ENCODE measurements at regions not wholly inside any gene's neighbourhood (a gene's known extent, or its start where the extent isn't known, plus 50 kb on each side); places are given as distances from the start of the nearest gene placed in this dataset.
A peak's percentile ranks its signal among the peaks of the same experiment; 100 is the strongest.

DNA sequence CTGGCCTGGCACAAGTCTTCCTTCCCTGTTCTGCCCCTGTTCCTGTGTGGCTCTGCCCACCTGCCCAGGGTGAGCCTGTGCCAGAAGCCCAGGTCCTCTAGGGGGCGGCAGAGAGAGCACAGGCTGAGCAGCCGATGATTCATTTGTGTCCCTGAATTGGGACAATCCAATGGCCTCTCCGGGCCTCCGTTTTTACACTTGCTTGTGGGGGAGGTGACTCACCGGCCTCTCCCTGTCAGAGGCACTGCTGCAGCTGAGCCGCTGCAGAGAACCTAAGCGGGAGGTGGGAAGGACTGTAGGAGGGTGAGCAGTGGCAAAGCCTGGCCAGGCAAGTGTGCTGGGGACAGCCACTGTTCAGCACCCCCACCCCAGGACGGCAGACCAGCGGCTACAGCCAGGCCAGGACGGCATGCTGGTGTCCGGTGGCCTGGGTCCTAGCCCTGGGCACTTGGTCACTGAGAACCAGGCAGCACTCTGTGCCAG is 65.2 kb upstream of the LMO1 start:
- CTCF ChIA-PET, result interaction anchor here (0.7 to 0.9 kb wide), 2 partner anchors 14 to 663 kb away, joined by 3 to 4 read pairs; no protein-coding TSS in a partner anchor

DNA sequence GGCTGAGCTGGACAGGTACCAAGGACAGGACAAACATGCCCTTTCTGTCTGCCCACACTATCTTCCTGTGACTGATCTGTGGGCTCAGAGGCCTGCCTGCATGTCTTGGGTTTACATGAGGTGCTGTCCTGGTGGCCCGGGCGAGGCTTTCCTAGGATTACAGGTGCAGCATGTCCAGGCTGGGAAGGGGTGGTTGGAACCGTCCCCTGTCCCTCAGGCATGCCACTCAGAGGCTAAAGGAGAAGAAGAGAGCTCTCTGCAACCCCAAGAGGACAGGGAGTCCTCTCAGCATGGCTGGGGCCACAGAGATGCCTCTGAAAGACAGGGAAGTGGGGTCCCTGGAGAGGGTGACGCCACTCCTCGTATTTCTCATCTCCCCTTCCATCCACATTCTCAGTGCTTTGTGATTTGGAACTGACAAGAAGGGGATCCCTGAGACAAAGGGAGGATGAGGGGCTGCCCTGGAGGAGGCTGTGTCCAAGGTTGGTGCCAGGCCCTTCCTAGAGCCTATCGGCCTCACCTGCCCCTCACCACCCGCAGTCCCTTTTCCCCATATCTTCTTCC is 64.6 kb upstream of the LMO1 start:
- no peak for TF ChIP-seq EZH2 (IDR thresholded peaks at IDR 0.05; ENCODE audit: borderline replicate concordance, insufficient read depth, low read depth, low read length, poor library complexity, severe bottlenecking)
- TF ChIP-seq, protein P1, sequence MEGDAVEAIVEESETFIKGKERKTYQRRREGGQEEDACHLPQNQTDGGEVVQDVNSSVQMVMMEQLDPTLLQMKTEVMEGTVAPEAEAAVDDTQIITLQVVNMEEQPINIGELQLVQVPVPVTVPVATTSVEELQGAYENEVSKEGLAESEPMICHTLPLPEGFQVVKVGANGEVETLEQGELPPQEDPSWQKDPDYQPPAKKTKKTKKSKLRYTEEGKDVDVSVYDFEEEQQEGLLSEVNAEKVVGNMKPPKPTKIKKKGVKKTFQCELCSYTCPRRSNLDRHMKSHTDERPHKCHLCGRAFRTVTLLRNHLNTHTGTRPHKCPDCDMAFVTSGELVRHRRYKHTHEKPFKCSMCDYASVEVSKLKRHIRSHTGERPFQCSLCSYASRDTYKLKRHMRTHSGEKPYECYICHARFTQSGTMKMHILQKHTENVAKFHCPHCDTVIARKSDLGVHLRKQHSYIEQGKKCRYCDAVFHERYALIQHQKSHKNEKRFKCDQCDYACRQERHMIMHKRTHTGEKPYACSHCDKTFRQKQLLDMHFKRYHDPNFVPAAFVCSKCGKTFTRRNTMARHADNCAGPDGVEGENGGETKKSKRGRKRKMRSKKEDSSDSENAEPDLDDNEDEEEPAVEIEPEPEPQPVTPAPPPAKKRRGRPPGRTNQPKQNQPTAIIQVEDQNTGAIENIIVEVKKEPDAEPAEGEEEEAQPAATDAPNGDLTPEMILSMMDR (IDR thresholded peaks at IDR 0.05), result no peak
- no peak overlapping the region for H3K4me3 ChIP-seq (ENCODE audit: control extremely low read depth in 1 of 5, extremely low read depth in 1 of 5, insufficient read depth in 1 of 5, low read depth in 2 of 5, low read length in 4 of 5)
- Mint-ChIP-seq H3K9me3 (ENCODE audit: insufficient read depth) (no peaks in the 10 kb centered on the region), H3K4me3 (no peak overlapping the region), H3K27ac (peak overlapping the region; percentile 32), H3K4me1 (peaks cover 23% of the 10 kb centered on the region), H3K27me3 (peaks cover 7% of the 10 kb centered on the region)
- intact Hi-C loops (cut with micrococcal nuclease), result no loop called here
- no peak overlapping the region for H2AFZ ChIP-seq (ENCODE audit: insufficient read depth, low read depth, low read length, poor library complexity, severe bottlenecking)
- POLR2A ChIA-PET, result interaction anchor here (1.0 kb wide), 1 partner anchor 9 kb away, joined by 3 read pairs; no protein-coding TSS in a partner anchor
- no peak overlapping the region for H3K4me2 ChIP-seq (replicated peaks; ENCODE audit: low read depth, low read length, poor library complexity, severe bottlenecking)
- no peak overlapping the region for H3K9ac ChIP-seq (ENCODE audit: low read length)
- peaks cover 0 to 2% (median 0%) of the 10 kb centered on the region in 4 experiments for H3K27me3 ChIP-seq (replicated peaks in 1 of 4; ENCODE audit: control extremely low read depth in 1 of 4, control insufficient read depth in 3 of 4, insufficient read depth in 4 of 4, low read length in 3 of 4)
- H3K36me3 ChIP-seq (replicated peaks in 1 of 2; ENCODE audit: control extremely low read depth in 1 of 2, control insufficient read depth in 1 of 2, extremely low read depth in 1 of 2, insufficient read depth in 2 of 2, low read length in 1 of 2), result no peaks in the 10 kb centered on the region
- 100% methylated on average over 4 of the region's 7 CpGs for WGBS (ENCODE audit: insufficient coverage)
- ATAC-seq (ENCODE audit: low read depth), result no peak
- no peaks in the 10 kb centered on the region for H4K20me1 ChIP-seq (ENCODE audit: control insufficient read depth, insufficient read depth, low read length, poor library complexity, severe bottlenecking)
- H3K27ac ChIP-seq (ENCODE audit: low read length in 2 of 2), result no peak overlapping the region
- no peak for DNase-seq
- peaks cover 28 to 39% of the 10 kb centered on the region in 2 donors for H3K4me1 ChIP-seq (ENCODE audit: control insufficient read depth in 2 of 2, insufficient read depth in 2 of 2, low read length in 2 of 2)
- H3K79me2 ChIP-seq (ENCODE audit: control insufficient read depth, insufficient read depth, low read length), result no peaks in the 10 kb centered on the region
- H3K9me3 ChIP-seq (ENCODE audit: control extremely low read depth in 1 of 3, control insufficient read depth in 2 of 3, insufficient read depth in 1 of 3, low read length in 2 of 3), result no peaks in the 10 kb centered on the region
- CTCF ChIA-PET, result interaction anchor here (0.7 to 1.6 kb wide), 3 partner anchors 13 to 663 kb away, joined by 3 to 4 read pairs (median 4); no protein-coding TSS in a partner anchor

More for the DNA sequence above, 65.2 kb upstream of the LMO1 start:
- no peak overlapping the region for H3K27ac Mint-ChIP-seq
- H3K4me3 Mint-ChIP-seq, result no peak overlapping the region
- peaks cover 7% of the 10 kb centered on the region for H3K27me3 Mint-ChIP-seq
- peaks cover 0 to 2% (median 0%) of the 10 kb centered on the region in 4 experiments for H3K27me3 ChIP-seq (replicated peaks in 1 of 4; ENCODE audit: control extremely low read depth in 1 of 4, control insufficient read depth in 3 of 4, insufficient read depth in 4 of 4, low read length in 3 of 4)
- WGBS (ENCODE audit: insufficient coverage), result 17% methylated on average over 9 of the region's 11 CpGs
- no peaks in the 10 kb centered on the region for H4K20me1 ChIP-seq (ENCODE audit: control insufficient read depth, insufficient read depth, low read length, poor library complexity, severe bottlenecking)
- no peaks in the 10 kb centered on the region for H3K36me3 ChIP-seq (replicated peaks in 1 of 2; ENCODE audit: control extremely low read depth in 1 of 2, control insufficient read depth in 1 of 2, extremely low read depth in 1 of 2, insufficient read depth in 2 of 2, low read length in 1 of 2)
- no peak overlapping the region for H3K27ac ChIP-seq (ENCODE audit: low read length in 2 of 2)
- H2AFZ ChIP-seq (ENCODE audit: insufficient read depth, low read depth, low read length, poor library complexity, severe bottlenecking), result peak overlapping the region; percentile 40
- POLR2A ChIA-PET, result interaction anchor here (1.0 kb wide), 1 partner anchor 9 kb away, joined by 3 read pairs; no protein-coding TSS in a partner anchor
- no peak overlapping the region for H3K9ac ChIP-seq (ENCODE audit: low read length)
- no peak overlapping the region for H3K4me3 ChIP-seq (ENCODE audit: control extremely low read depth in 1 of 5, extremely low read depth in 1 of 5, insufficient read depth in 1 of 5, low read depth in 2 of 5, low read length in 4 of 5)
- peaks cover 23% of the 10 kb centered on the region for H3K4me1 Mint-ChIP-seq
- ATAC-seq (ENCODE audit: low read depth) (peak; percentile 68), DNase-seq (peak; percentile 73)
- no peaks in the 10 kb centered on the region for H3K9me3 ChIP-seq (ENCODE audit: control extremely low read depth in 1 of 3, control insufficient read depth in 2 of 3, insufficient read depth in 1 of 3, low read length in 2 of 3)
- no peak for TF ChIP-seq EZH2 (IDR thresholded peaks at IDR 0.05; ENCODE audit: borderline replicate concordance, insufficient read depth, low read depth, low read length, poor library complexity, severe bottlenecking)
- TF ChIP-seq, protein P1 (IDR thresholded peaks at IDR 0.05), result peak; percentile 86
- no peaks in the 10 kb centered on the region for H3K79me2 ChIP-seq (ENCODE audit: control insufficient read depth, insufficient read depth, low read length)
- peak overlapping the region; percentile 45 for H3K4me2 ChIP-seq (replicated peaks; ENCODE audit: low read depth, low read length, poor library complexity, severe bottlenecking)
- H3K4me1 ChIP-seq (ENCODE audit: control insufficient read depth in 2 of 2, insufficient read depth in 2 of 2, low read length in 2 of 2), result peaks cover 28 to 39% of the 10 kb centered on the region in 2 donors
- H3K9me3 Mint-ChIP-seq (ENCODE audit: insufficient read depth), result no peaks in the 10 kb centered on the region
- intact Hi-C loops (cut with micrococcal nuclease), result loop anchor here (1.0 kb wide), 1 partner anchor 237 kb away; no protein-coding TSS in a partner anchor

Measured in B cell (primary cell).